HCT116 (cell line): ENCODE measurements at regions not wholly inside any gene's neighbourhood (a gene's known extent, or its start where the extent isn't known, plus 50 kb on each side); places are given as distances from the start of the nearest gene placed in this dataset.
"Not testable (repeated sequence)": the region's sequence is repeated elsewhere in the genome, so short reads cannot be mapped to it uniquely, and the experiment has no call there.

Experiments used
- CTCF ChIP-seq, 3 experiments: fragments of 200-600 bp in 1 of 3; sonication (generic) in 1 of 3; IDR thresholded peaks in 2 of 3; conservative IDR thresholded peaks in 1 of 3; 2 replicates each; pipeline ENCODE4 v1.5.1; 2012 to 2017; ENCODE audit warnings: low read depth in 2 of 3, low read length in 2 of 3, antibody characterized with exemption in 1 of 3, borderline replicate concordance in 1 of 3, control low read depth in 1 of 3, mild to moderate bottlenecking in 1 of 3, mixed read lengths in 1 of 3, mixed run types in 1 of 3, moderate library complexity in 1 of 3; ENCODE audit not compliant: insufficient read depth in 1 of 3
- EZH2 ChIP-seq: fragments of 200-600 bp; sonication (generic); IDR thresholded peaks from 2 replicates; pipeline ENCODE4 v1.6.1; 2017; ENCODE audit warnings: antibody characterized with exemption, mixed run types
- EZH2phosphoT487 ChIP-seq: fragments of 200-600 bp; IDR thresholded peaks from 2 replicates; pipeline ENCODE4 v1.6.1; 2018; ENCODE audit warnings: antibody characterized with exemption, borderline replicate concordance
- JUND ChIP-seq: IDR thresholded peaks from 2 replicates; pipeline ENCODE4 v1.6.1; 2012
- POLR2A ChIP-seq: IDR thresholded peaks from 2 replicates; pipeline ENCODE4 v1.7.0; 2011; ENCODE audit warnings: borderline replicate concordance; ENCODE audit not compliant: insufficient read depth, insufficient read length; ENCODE audit errors: extremely low read depth
- POLR2AphosphoS5 ChIP-seq: IDR thresholded peaks from 2 replicates; pipeline ENCODE4 v1.6.1; 2011; ENCODE audit warnings: mild to moderate bottlenecking, low read depth, low read length, moderate library complexity
- RAD21 ChIP-seq: IDR thresholded peaks from 2 replicates; pipeline ENCODE4 v1.6.1; 2012; ENCODE audit warnings: low read depth, mild to moderate bottlenecking
- SRF ChIP-seq: IDR thresholded peaks from 2 replicates; pipeline ENCODE4 v1.6.1; 2012; ENCODE audit warnings: low read depth
- YY1 ChIP-seq: IDR thresholded peaks from 2 replicates; pipeline ENCODE4 v1.6.1; 2011; ENCODE audit warnings: low read length, low read depth, moderate library complexity, mild to moderate bottlenecking; ENCODE audit not compliant: insufficient replicate concordance; ENCODE audit errors: extremely low read depth
- TF ChIP-seq, protein P1 (sequence below): IDR thresholded peaks from 2 replicates; pipeline ENCODE4 v1.6.1; 2012

DNA sequence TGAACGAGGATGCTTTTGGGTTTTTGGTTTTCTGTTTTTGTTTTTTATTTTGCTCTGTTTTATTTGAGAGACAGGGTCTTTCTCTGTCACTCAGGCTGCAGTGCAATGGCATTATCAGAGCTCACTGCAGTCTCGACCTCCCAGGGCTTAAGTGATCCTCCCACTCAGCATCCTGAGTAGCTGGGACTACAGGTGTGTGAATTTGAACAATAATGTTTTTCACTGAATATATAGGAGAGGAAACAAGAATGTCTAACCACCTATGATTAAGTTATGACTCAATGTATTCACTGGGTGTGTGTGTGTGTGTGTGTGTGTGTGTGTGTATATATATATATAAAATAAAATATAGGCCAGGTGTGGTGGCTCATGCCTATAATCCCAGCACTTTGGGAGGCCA is 456.6 kb upstream of the SLITRK6 start:
- not testable (repeated sequence) for TF ChIP-seq CTCF (IDR thresholded peaks at IDR 0.05 in 2 of 3, conservative IDR thresholded peaks at IDR 0.05 in 1 of 3; ENCODE audit: borderline replicate concordance in 1 of 3, insufficient read depth in 1 of 3, low read depth in 2 of 3, low read length in 2 of 3); EZH2; POLR2AphosphoS5; JUND; RAD21; POLR2A; YY1; EZH2phosphoT487; SRF
- TF ChIP-seq, protein P1, sequence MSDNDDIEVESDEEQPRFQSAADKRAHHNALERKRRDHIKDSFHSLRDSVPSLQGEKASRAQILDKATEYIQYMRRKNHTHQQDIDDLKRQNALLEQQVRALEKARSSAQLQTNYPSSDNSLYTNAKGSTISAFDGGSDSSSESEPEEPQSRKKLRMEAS = not testable (repeated sequence)
